OCI-LY7 (cell line): ENCODE measurements at regions not wholly inside any gene's neighbourhood (a gene's known extent, or its start where the extent isn't known, plus 50 kb on each side); places are given as distances from the start of the nearest gene placed in this dataset.

ENCODE experiments used
- EZH2phosphoT487 ChIP-seq: fragments of 200-600 bp; sonication (generic); IDR thresholded peaks from 2 replicates; pipeline ENCODE4 v1.6.1; 2018; ENCODE audit warnings: low read depth, borderline replicate concordance, mild to moderate bottlenecking, mixed run types, antibody characterized with exemption, low read length, moderate library complexity, mixed read lengths
- TF ChIP-seq, protein P1 (sequence below): fragments of 200-600 bp; sonication (generic); conservative IDR thresholded peaks from 2 replicates; pipeline ENCODE4 v1.5.1; 2014; ENCODE audit warnings: mild to moderate bottlenecking, antibody characterized with exemption, low read length, moderate library complexity, mixed read lengths

DNA sequence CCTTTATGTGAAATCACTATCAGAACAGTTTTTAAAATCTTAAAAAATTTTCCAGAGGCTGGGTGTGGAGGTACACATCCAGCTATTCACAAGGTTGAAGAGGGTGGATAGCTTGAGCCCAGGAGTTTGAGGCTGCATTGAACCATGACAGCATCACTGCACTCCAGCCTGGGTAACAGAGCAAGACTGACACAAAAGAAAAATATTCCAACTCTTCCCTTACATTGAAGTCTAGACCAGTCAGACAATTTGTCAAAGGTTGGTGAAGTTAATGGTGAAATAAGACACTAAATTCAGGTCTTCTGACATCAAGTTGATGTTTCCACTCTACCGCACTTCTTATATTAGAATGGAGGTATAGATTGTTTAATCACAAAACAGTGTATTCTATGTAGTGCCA lies 52.8 kb downstream of the HYCC2 start:
- TF ChIP-seq, protein P1, sequence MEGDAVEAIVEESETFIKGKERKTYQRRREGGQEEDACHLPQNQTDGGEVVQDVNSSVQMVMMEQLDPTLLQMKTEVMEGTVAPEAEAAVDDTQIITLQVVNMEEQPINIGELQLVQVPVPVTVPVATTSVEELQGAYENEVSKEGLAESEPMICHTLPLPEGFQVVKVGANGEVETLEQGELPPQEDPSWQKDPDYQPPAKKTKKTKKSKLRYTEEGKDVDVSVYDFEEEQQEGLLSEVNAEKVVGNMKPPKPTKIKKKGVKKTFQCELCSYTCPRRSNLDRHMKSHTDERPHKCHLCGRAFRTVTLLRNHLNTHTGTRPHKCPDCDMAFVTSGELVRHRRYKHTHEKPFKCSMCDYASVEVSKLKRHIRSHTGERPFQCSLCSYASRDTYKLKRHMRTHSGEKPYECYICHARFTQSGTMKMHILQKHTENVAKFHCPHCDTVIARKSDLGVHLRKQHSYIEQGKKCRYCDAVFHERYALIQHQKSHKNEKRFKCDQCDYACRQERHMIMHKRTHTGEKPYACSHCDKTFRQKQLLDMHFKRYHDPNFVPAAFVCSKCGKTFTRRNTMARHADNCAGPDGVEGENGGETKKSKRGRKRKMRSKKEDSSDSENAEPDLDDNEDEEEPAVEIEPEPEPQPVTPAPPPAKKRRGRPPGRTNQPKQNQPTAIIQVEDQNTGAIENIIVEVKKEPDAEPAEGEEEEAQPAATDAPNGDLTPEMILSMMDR: no peak
- no peak for TF ChIP-seq EZH2phosphoT487
